Retinal pigment epithelial cell (primary cell): ENCODE measurements at regions not wholly inside any gene's neighbourhood (a gene's known extent, or its start where the extent isn't known, plus 50 kb on each side); places are given as distances from the start of the nearest gene placed in this dataset.
"Not testable (repeated sequence)": the region's sequence is repeated elsewhere in the genome, so short reads cannot be mapped to it uniquely, and the experiment has no call there.

Experiments
- DNase-seq: peaks from one replicate; pipeline ENCODE4 v3.0.0-alpha.2; 2010; ENCODE audit warnings: low read depth
- H3K4me3 ChIP-seq: 2 replicates; pipeline ENCODE4 v1.5.1; 2011; ENCODE audit warnings: mild to moderate bottlenecking, low read length, control low read depth, moderate library complexity
- TF ChIP-seq, protein P1 (sequence below): conservative IDR thresholded peaks from 2 replicates; pipeline ENCODE4 v1.5.1; 2011; ENCODE audit warnings: low read depth, low read length, control low read depth, inconsistent platforms

DNA sequence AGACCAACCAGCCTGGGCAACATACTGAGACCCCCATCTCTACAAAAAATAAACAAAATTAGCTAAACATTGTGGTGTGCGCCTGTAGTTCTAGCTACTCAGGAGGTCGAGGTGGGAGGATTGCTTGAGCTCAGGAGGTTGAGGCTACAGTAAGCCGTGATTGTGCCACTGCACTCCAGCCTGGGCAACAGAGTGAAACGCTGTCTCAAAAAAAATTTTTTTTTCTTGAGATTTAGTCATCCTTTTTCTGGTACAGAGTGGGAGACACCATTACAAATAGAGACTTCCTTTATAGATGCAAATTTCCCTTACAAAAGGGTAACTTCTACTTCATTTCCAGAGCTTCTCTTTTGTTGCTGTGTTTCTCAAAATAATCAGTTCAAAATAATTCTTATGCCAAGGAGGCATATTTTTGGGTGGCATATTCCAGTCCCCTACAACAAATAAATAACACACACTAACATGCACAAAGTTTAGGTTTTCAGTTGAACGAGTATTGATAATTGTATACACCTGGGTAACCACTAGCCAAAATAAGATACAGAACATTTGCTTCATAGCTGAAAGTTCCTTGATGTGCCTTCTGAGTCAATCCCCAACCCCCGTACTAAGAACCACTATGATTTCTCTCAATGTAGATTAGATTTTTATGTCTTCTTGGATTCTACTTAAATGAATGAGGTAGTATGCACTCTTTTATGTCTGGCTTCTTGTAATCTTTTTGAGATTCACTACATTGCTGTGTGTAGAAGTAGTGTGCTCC is 248.9 kb upstream of the PROK2 start:
- TF ChIP-seq, protein P1, sequence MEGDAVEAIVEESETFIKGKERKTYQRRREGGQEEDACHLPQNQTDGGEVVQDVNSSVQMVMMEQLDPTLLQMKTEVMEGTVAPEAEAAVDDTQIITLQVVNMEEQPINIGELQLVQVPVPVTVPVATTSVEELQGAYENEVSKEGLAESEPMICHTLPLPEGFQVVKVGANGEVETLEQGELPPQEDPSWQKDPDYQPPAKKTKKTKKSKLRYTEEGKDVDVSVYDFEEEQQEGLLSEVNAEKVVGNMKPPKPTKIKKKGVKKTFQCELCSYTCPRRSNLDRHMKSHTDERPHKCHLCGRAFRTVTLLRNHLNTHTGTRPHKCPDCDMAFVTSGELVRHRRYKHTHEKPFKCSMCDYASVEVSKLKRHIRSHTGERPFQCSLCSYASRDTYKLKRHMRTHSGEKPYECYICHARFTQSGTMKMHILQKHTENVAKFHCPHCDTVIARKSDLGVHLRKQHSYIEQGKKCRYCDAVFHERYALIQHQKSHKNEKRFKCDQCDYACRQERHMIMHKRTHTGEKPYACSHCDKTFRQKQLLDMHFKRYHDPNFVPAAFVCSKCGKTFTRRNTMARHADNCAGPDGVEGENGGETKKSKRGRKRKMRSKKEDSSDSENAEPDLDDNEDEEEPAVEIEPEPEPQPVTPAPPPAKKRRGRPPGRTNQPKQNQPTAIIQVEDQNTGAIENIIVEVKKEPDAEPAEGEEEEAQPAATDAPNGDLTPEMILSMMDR = no peak
- no peak for DNase-seq
- no peak overlapping the region for H3K4me3 ChIP-seq

DNA sequence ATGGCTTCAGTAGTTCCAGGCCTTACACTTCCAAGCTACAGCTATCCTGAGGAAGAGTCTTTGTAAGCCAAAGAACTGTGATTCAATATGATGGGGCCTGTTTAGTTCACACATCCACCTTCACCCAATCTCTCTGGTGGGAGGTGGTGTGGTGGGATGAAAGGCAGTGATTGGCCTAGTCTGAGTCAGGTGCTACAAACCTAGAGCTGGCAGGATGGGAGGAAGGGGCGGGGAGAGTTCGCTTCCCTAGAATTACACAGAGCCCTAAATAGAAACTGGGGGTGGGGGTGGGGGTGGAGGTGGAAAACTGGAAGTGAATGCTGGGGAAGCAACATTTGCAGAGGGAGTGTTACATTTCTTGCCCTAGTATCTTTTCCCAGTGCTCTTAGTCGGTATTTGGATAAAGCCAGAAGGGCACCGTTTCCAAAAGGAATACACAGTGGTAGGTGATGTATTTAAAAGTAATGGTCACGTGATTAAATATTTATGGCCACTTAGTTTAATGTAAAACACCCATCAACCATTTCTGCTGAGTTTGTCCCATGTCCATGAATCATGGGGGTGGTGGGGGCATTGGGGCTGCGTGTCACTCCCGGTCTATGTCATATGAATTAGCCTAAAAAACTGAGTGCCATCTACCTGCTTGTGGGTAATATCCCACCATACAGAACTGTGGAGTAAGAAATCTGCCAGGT is 247.6 kb upstream of the PROK2 start:
- H3K4me3 ChIP-seq = no peak overlapping the region
- DNase-seq = no peak
- TF ChIP-seq, protein P1 = no peak

DNA sequence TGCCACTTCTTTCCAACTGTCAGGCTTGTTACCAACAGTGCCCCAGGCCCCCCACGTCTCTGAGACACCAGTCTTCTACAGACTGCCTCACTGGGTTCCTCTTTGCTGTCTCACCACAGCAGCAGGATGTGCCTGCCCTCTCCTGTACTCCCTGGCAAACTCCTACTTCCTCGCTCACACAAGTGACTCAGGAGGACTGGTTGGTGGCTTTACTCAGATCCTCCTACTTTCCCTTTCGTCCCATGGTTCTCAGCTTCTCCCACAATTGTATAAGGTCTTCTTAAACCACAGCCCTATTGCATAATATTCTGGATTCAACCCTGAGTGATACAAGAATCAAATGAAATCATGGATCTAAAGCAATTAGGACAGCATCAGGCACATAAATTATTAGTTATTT is 246.6 kb upstream of the PROK2 start:
- TF ChIP-seq, protein P1 = peak; percentile 1
- no peak overlapping the region for H3K4me3 ChIP-seq
- no peak for DNase-seq

DNA sequence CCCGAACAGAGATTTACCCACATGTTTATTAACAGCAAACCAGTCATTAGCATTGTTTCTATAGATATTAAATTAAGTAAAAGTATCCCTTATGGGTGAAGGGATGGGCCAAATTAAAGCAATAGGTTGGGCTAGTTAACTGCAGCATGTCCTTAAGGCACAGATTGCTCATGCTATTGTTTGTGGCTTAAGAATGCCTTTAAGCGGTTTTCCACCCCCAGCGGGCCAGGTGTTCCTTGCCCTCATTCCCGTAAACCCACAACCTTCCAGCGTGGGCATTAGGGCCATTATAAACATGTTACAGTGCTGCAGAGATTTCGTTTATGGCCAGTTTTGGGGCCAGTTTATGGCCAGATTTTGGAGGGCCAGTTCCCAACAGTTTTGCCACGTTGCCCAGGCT is 245.3 kb upstream of the PROK2 start:
- not testable (repeated sequence) for H3K4me3 ChIP-seq, DNase-seq

DNA sequence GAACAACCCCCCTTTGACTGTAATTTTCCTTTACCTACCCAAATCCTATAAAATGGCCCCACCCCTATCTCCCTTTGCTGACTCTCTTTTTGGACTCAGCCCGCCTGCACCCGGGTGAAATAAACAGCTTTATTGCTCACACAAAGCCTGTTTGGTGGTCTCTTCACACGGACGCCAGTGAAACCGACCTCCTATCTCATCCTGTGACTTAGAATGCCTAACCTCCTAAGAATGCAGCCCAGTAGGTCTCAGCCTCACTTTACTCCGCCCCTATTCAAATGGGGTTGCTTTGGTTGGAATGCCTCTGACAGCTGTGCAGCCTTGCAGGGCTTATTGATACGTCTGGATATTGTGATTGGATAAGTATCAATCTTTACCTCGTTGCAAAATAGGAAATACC is 243.8 kb upstream of the PROK2 start:
- H3K4me3 ChIP-seq, DNase-seq: not testable (repeated sequence)

DNA sequence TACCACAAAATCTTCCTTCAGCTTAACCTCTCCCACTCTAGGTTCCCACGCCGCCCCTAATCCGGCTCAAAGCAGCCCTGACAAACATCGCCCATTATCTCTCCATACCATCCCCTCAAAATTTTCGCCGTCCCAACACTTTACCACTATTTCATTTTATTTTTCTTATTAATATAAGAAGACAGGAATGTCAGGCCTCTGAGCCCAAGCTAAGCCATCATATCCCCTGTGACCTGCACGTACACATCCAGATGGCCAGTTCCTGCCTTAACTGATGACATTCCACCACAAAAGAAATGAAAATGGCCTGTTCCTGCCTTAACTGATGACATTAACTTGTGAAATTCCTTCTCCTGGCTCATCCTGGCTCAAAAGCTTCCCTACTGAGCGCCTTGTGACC is 243.4 kb upstream of the PROK2 start:
- not testable (repeated sequence) for H3K4me3 ChIP-seq, DNase-seq

DNA sequence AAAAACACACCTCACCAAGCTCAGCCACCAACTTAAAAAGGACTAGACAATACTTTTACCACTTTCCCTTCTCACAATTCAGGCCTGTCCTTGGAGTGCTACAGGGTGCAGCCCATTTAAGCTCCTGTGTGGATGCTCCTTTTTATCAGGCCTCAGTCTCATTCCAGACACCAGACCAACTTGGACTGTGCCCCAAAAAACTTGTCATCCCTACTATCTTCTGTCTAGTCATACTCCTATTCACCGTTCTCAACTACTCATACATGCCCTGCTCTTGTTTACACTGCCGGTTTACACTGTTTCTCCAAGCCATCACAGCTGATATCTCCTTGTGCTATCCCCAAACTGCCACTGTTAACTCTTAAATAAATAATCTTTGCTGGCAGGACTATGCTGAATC is 242.8 kb upstream of the PROK2 start:
- not testable (repeated sequence) for DNase-seq, H3K4me3 ChIP-seq

DNA sequence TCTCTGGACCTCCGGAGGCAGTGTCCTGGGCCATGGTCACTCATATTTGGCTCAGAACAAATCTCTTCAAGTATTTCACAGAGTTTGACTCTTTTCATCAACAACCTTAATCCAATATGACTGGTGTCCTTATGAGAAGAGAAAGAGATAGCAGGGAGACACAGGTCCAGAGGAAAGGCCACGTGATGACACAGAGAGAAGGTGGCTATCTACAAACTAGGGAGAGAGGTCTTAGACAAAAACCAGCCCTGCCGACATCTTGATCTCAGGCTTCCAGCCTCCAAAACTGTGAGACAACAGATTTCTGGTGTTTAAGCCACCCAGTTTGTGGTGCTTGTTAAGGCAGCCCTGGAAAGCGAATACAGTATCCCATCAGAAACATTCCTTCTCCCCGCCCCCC is 237.1 kb upstream of the PROK2 start:
- TF ChIP-seq, protein P1 = no peak
- H3K4me3 ChIP-seq = no peak overlapping the region
- no peak for DNase-seq

DNA sequence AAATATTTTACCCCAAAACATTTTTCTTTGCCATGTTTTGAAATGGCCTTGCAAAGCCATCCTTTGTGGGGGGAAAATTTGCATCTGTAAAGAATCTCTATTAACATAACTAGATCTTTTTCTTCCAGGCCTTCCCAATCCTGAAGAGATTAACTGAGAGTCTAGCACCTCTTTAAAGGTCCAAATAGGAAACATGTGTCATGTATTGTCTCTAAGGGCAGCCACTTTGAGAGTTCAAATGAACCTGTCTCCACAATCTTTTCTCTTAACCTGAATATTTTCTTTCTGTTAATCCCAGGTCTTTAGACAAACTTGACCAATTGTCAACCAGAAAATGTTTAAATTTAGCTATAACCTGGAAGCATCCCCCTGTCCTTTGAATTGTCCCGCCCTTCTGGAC is 236.6 kb upstream of the PROK2 start:
- TF ChIP-seq, protein P1 = no peak
- H3K4me3 ChIP-seq = no peak overlapping the region
- DNase-seq = no peak
